Bronchial epithelial cell (primary cell): ENCODE measurements at regions not wholly inside any gene's neighbourhood (a gene's known extent, or its start where the extent isn't known, plus 50 kb on each side); places are given as distances from the start of the nearest gene placed in this dataset.

Source experiments
- DNase-seq: peaks from one replicate; pipeline ENCODE4 v3.0.0-alpha.2; 2010; ENCODE audit warnings: low read depth
- FAIRE-seq: peaks from 2 replicates; lab custom pipeline; 2011; peaks lifted over from hg19 to GRCh38; lab: Jason Lieb, UNC
- H3K27me3 ChIP-seq: 2 replicates; pipeline ENCODE4 v1.5.1; 2011; ENCODE audit warnings: low read length; ENCODE audit not compliant: control insufficient read depth, insufficient read depth
- H3K36me3 ChIP-seq: 2 replicates; pipeline ENCODE4 v1.5.1; 2011; ENCODE audit warnings: low read length; ENCODE audit not compliant: control insufficient read depth, insufficient read depth
- H3K4me3 ChIP-seq: 2 replicates; pipeline ENCODE4 v1.5.1; 2011; ENCODE audit warnings: mild to moderate bottlenecking, low read depth, low read length, control low read depth
- TF ChIP-seq, protein P1 (sequence below): IDR thresholded peaks from 2 replicates; pipeline ENCODE4 v1.5.1; 2011; ENCODE audit warnings: mild to moderate bottlenecking, moderate library complexity, low read length, control low read depth, inconsistent platforms; ENCODE audit not compliant: insufficient read depth, severe bottlenecking

DNA sequence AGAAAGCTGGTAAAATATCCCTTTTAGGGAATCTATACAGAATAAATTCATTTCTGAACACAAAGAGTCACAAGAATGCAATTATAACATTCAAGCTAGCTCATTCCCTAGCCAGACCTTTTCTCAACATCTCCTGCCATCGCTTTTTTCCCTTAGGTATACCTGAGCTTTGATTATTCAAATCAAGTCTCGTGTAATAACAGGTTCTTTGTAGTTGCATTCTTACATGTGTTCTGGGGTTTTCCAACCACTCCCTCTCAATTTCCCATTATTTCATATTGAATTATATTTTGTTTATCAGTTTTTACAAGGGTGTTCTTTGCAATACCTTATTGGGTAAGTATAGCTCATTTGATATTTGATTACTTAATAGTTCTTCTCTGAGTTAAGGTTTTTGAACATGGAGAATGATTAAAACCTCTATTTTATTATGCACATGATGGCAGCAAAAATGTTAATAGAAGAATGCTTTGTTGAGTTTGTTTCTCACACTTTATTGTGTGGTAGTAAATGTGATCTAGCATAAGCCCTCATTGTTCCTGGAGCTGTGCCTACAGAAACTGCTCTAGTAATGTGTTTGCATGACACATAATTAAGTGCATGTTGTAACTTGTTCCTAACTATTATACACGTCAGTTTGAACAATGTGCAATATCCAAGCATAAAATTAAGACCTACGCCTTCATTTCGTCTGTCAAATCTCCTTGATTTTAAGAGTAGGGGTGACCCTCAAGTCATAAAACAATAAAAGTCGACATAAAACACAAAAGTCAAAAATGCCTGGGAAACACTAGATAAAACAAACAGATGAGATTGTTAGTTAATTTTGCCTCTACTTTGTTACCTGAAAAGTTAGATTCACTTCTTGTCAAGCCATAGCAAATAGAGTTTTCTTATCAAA, 124.0 kb upstream of the POF1B start:
- H3K4me3 ChIP-seq: no peak overlapping the region
- FAIRE-seq (no peak), DNase-seq (peak; percentile 91)
- TF ChIP-seq, protein P1, sequence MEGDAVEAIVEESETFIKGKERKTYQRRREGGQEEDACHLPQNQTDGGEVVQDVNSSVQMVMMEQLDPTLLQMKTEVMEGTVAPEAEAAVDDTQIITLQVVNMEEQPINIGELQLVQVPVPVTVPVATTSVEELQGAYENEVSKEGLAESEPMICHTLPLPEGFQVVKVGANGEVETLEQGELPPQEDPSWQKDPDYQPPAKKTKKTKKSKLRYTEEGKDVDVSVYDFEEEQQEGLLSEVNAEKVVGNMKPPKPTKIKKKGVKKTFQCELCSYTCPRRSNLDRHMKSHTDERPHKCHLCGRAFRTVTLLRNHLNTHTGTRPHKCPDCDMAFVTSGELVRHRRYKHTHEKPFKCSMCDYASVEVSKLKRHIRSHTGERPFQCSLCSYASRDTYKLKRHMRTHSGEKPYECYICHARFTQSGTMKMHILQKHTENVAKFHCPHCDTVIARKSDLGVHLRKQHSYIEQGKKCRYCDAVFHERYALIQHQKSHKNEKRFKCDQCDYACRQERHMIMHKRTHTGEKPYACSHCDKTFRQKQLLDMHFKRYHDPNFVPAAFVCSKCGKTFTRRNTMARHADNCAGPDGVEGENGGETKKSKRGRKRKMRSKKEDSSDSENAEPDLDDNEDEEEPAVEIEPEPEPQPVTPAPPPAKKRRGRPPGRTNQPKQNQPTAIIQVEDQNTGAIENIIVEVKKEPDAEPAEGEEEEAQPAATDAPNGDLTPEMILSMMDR: no peak
- H3K36me3 ChIP-seq: no peaks in the 10 kb centered on the region
- no peaks in the 10 kb centered on the region for H3K27me3 ChIP-seq

DNA sequence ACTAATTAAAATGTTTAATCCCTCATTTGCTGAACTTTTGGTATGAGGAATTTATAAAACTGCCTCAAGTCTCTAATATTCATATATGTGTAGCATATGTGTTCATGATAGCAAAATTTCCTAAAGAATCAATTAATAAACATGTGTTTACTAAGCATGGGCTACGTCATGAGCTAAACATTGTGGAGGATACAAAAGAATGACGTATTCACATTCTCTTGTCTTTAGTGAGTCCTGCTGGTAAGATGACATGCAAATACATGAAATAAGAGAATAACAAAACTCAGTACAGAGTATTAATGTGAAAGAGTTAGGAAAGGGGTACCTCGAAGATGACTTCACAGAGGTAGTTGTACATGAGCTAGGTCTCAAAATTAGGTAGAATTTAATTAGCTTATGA, 121.9 kb upstream of the POF1B start:
- no peak for FAIRE-seq
- H3K27me3 ChIP-seq: no peaks in the 10 kb centered on the region
- H3K36me3 ChIP-seq: no peaks in the 10 kb centered on the region
- H3K4me3 ChIP-seq: no peak overlapping the region
- TF ChIP-seq, protein P1: no peak
- DNase-seq: no peak

- no peak for FAIRE-seq
Measured at GRCh38 chrX:85499400-85499799, 119.9 kb upstream of the POF1B start.

GRCh38 chrX:85493821-85494220, 114.4 kb upstream of the POF1B start:
- TF ChIP-seq, protein P1: no peak
- FAIRE-seq (no peak), DNase-seq (peak; percentile 74)
- Histone ChIP-seq H3K27me3 (no peaks in the 10 kb centered on the region), H3K4me3 (no peak overlapping the region), H3K36me3 (no peaks in the 10 kb centered on the region)

More at GRCh38 chrX:85499400-85499799, 119.9 kb upstream of the POF1B start:
- Histone ChIP-seq H3K27me3 (no peaks in the 10 kb centered on the region), H3K4me3 (no peak overlapping the region), H3K36me3 (no peaks in the 10 kb centered on the region)
- peak; percentile 76 for DNase-seq
- TF ChIP-seq, protein P1: no peak

DNA sequence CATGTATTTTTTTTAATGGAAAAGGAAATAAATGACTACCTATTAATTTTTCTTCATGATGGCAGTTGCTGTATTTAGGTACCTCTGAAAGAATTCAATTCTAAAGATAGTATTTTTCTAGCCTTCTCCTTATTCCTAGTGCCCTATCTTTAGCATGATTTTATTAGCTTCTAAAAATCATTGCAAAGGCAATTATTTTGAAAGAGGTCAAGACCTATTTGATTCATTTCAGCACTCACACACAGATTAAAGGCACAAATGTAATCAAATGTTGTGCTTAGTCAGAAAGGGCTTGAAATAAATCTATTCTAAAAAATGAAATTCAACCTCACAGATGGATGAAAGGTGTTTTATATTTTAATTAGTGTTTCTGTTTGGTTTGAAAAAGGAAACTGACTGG, 74.8 kb upstream of the POF1B start:
- H3K27me3 ChIP-seq: no peaks in the 10 kb centered on the region
- TF ChIP-seq, protein P1: no peak
- no peak for FAIRE-seq
- DNase-seq: no peak
- H3K4me3 ChIP-seq: no peak overlapping the region
- no peaks in the 10 kb centered on the region for H3K36me3 ChIP-seq
